ENCODE measurements at regions not wholly inside any gene's neighbourhood (a gene's known extent, or its start where the extent isn't known, plus 50 kb on each side); places are given as distances from the start of the nearest gene placed in this dataset.
"Not testable (repeated sequence)": the region's sequence is repeated elsewhere in the genome, so short reads cannot be mapped to it uniquely, and the experiment has no call there.

GRCh38 chr7:10483671-10484070, 490.0 kb upstream of the PHF14 start:
- ChIA-PET POLR2A (no interaction called here), CTCF (no interaction called here)
- TF ChIP-seq, protein P1, sequence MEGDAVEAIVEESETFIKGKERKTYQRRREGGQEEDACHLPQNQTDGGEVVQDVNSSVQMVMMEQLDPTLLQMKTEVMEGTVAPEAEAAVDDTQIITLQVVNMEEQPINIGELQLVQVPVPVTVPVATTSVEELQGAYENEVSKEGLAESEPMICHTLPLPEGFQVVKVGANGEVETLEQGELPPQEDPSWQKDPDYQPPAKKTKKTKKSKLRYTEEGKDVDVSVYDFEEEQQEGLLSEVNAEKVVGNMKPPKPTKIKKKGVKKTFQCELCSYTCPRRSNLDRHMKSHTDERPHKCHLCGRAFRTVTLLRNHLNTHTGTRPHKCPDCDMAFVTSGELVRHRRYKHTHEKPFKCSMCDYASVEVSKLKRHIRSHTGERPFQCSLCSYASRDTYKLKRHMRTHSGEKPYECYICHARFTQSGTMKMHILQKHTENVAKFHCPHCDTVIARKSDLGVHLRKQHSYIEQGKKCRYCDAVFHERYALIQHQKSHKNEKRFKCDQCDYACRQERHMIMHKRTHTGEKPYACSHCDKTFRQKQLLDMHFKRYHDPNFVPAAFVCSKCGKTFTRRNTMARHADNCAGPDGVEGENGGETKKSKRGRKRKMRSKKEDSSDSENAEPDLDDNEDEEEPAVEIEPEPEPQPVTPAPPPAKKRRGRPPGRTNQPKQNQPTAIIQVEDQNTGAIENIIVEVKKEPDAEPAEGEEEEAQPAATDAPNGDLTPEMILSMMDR (IDR thresholded peaks at IDR 0.05; ENCODE audit: control extremely low read depth, extremely low read depth, low read depth, missing control alignments) = no peak
- no peak for DNase-seq (ENCODE audit: extremely low spot score)

DNA sequence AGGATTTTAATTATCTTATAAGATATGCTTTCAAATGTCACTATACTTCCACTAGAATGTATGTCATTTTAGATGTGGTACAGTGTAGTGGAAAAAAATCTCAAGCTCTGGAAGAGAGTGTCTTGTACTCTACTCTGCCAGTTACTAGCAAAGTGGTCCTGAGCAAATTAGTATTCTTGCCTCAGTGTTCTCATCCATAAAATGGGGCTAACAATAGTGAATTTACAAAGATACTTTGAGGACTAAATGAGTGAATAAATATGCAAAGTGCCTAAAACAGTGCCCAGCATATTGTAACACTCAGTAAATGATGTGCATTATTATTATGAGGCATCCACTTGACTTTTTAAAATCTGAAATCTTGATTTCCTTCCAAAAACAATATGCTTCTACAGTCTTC, 488.9 kb upstream of the PHF14 start:
- ChIA-PET POLR2A (no interaction called here), CTCF (no interaction called here)
- DNase-seq (ENCODE audit: extremely low spot score) = no peak
- TF ChIP-seq, protein P1 (IDR thresholded peaks at IDR 0.05; ENCODE audit: control extremely low read depth, extremely low read depth, low read depth, missing control alignments) = no peak

DNA sequence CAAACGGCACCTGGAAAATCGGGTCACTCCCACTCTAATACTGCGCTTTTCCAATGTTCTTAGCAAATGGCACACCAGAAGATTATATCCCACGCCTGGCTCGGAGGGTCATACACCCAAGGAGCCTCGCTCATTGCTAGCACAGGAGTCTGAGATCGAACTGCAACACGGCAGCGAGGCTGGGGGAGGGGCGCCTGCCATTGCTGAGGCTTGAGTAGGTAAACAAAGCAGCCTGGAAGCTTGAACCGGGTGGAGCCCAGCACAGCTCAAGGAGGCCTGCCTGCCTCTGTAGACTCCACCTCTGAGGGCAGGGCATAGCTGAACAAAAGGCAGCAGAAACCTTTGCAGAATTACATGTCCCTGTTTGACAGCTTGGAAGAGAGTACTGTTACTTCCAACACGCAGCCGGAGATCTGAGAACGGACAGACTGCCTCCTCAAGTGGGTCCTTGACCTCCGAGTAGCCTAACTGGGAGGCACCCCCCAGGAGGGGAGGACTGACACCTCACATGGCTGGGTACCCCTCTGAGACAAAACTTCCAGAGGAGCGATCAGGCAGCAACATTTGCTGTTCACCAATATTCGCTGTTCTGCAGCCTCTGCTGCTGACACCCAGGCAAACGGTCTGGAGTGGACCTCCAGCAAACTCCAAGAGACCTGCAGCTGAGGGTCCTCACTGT, 472.3 kb upstream of the PHF14 start:
- POLR2A ChIA-PET; DNase-seq (ENCODE audit: extremely low spot score): not testable (repeated sequence)
- CTCF ChIA-PET = interaction anchor here (1.7 kb wide), 1 partner anchor 11 kb away, joined by 3 read pairs; no protein-coding TSS in a partner anchor

DNA sequence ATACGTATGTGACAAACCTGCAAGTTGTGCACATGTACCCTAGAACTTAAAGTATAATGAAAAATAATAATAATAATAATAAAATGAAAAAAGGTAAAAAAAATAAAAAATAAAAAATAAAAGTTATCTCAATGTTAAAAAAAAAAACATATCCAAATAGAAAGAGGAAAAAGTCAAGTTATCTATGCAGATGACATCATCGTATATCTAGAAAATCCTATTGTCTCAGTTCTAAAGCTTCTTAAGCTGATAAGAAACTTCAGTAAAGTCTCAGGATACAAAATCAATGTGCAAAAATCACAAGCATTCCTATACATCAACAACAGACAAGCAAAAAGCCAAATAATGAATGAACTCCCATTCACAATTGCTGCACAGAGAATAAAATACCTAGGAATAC, 466.6 kb upstream of the PHF14 start:
- TF ChIP-seq, protein P1 (IDR thresholded peaks at IDR 0.05; ENCODE audit: control extremely low read depth, extremely low read depth, low read depth, missing control alignments) = no peak
- DNase-seq (ENCODE audit: extremely low spot score) = no peak
- CTCF ChIA-PET = no interaction called here
- POLR2A ChIA-PET = no interaction called here

DNA sequence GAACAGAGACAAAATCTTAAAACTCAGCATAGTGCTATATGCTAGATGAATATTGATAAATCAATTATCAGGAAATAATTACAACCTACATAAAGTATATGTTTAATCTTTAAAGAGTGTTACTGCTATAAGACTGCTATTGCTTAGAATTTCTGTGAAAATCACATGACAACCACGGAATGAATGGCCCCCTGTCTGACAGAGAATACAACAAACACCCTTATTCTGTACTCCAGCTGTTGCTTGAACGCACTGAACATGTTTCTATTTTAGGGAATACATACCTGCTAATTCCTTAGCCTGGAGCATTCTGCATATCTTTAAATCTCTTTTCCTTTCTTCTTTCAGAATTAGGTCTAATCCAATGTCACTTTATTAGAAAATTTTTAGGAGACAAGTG, 452.4 kb upstream of the PHF14 start:
- DNase-seq (ENCODE audit: extremely low spot score) = no peak
- TF ChIP-seq, protein P1 (IDR thresholded peaks at IDR 0.05; ENCODE audit: control extremely low read depth, extremely low read depth, low read depth, missing control alignments) = no peak
- POLR2A ChIA-PET = no interaction called here
- CTCF ChIA-PET = no interaction called here

DNA sequence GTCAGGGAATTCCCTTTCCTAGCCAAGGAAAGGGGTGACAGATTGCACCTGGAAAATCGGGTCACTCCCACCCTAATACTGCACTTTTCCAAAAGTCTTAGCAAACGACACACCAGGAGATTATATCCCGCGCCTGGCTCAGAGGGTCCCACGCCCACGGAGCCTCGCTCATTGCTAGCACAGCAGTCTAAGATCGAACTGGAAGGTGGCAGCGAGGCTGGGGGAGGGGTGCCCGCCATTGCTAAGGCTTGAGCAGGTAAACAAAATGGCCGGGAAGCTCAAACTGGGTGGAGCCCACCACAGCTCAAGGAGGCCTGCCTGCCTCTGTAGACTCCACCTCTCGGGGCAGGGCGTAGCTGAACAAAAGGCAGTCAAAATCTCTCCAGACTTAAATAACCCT, 440.2 kb upstream of the PHF14 start:
- DNase-seq (ENCODE audit: extremely low spot score); POLR2A ChIA-PET; CTCF ChIA-PET: not testable (repeated sequence)

GRCh38 chr7:10536561-10536960, 437.1 kb upstream of the PHF14 start:
- DNase-seq (ENCODE audit: extremely low spot score) = no peak
- TF ChIP-seq, protein P1 (IDR thresholded peaks at IDR 0.05; ENCODE audit: control extremely low read depth, extremely low read depth, low read depth, missing control alignments) = no peak
- POLR2A ChIA-PET = no interaction called here
- CTCF ChIA-PET = no interaction called here

DNA sequence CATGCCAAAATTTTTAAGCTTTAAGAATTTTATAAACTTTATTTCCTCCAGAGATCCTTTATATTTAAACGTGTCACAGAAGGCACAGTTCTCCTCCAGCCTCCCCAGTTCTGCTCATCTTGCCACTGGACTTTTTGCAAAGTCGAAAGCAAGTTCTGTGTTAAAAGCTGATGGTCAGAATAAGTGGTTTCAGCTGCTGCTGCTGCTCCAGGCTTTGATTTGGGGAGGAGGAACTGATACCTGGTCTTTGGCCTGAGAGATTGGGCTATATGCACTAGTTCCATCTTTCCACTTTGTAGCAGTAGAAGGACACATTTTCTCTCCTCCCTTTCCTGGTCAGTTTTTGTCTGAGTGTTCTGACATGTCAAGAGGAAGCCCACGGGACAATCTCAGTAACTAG, 435.9 kb upstream of the PHF14 start:
- POLR2A ChIA-PET = no interaction called here
- no peak for DNase-seq (ENCODE audit: extremely low spot score)
- TF ChIP-seq, protein P1 (IDR thresholded peaks at IDR 0.05; ENCODE audit: control extremely low read depth, extremely low read depth, low read depth, missing control alignments) = no peak
- CTCF ChIA-PET = interaction anchor here (1.2 kb wide), 1 partner anchor 9 kb away, joined by 3 read pairs; no protein-coding TSS in a partner anchor
